IMR-90 (cell line): ENCODE measurements at regions not wholly inside any gene's neighbourhood (a gene's known extent, or its start where the extent isn't known, plus 50 kb on each side); places are given as distances from the start of the nearest gene placed in this dataset.

Source experiments
- ATAC-seq: fragments of 200-7000 bp; cut with Tn5 transposase; 2 replicates; pipeline ENCODE4 v1.9.1; 2020; ENCODE audit warnings: low read depth, mild to moderate bottlenecking, moderate library complexity
- BruUV-seq: library from RNA; stranded (reverse); fragments of 400-500 nt; replicated peaks from 2 replicates; lab custom pipeline; 2021; lab: Mats Ljungman, UMichigan
- CTCF ChIA-PET: fragments of 300-600 bp; formaldehyde crosslinking; extraction: SDS; loops from one replicate; lab custom pipeline; 2021; ENCODE audit warnings: antibody characterized with exemption; lab: Yijun Ruan, JAX
- POLR2A ChIA-PET: fragments of 300-600 bp; sonication (Branson Sonifier 250); formaldehyde crosslinking; loops from one replicate; lab custom pipeline; 2022; ENCODE audit warnings: antibody characterized with exemption; ENCODE audit not compliant: unreplicated experiment; lab: Charles Lee
- DNase-seq: peaks from one replicate; pipeline ENCODE4 v3.0.0; 2013
- H2AFZ ChIP-seq: replicated peaks from 2 replicates; pipeline ENCODE3; 2013; ENCODE audit warnings: low read length, mild to moderate bottlenecking; ENCODE audit not compliant: poor library complexity
- H2AK5ac ChIP-seq: 2 replicates; pipeline ENCODE4 v1.6.1; 2013; ENCODE audit warnings: low read depth, low read length, inconsistent platforms
- H2AK9ac ChIP-seq: replicated peaks from 2 replicates; pipeline ENCODE3; 2013; ENCODE audit warnings: mild to moderate bottlenecking, low read depth, low read length, moderate library complexity; ENCODE audit not compliant: poor library complexity
- H2BK120ac ChIP-seq: 2 replicates; pipeline ENCODE4 v1.6.1; 2013; ENCODE audit warnings: low read depth, low read length, inconsistent platforms
- H2BK15ac ChIP-seq: 3 replicates; pipeline ENCODE4 v1.6.1; 2013; ENCODE audit warnings: low read depth, low read length, inconsistent platforms
- H2BK20ac ChIP-seq: 2 replicates; pipeline ENCODE4 v1.6.1; 2013; ENCODE audit warnings: low read depth, mild to moderate bottlenecking, inconsistent platforms, low read length, moderate library complexity
- H2BK5ac ChIP-seq: 2 replicates; pipeline ENCODE4 v1.6.1; 2013; ENCODE audit warnings: mild to moderate bottlenecking, low read depth, low read length, inconsistent platforms; ENCODE audit not compliant: poor library complexity, severe bottlenecking
- H3K14ac ChIP-seq: replicated peaks from 2 replicates; pipeline ENCODE4 v1.6.1; 2013; ENCODE audit warnings: low read depth, low read length, inconsistent platforms
- H3K18ac ChIP-seq: 2 replicates; pipeline ENCODE4 v1.6.1; 2013; ENCODE audit warnings: low read depth, low read length, control low read depth
- H3K23ac ChIP-seq: 2 replicates; pipeline ENCODE4 v1.6.1; 2013; ENCODE audit warnings: low read depth, low read length, inconsistent platforms
- H3K27ac ChIP-seq: 2 replicates; pipeline ENCODE4 v1.5.1; 2013; ENCODE audit warnings: mild to moderate bottlenecking, control low read depth, low read length; ENCODE audit not compliant: insufficient read depth
- H3K27me3 ChIP-seq: 2 replicates; pipeline ENCODE4 v1.6.1; 2013; ENCODE audit warnings: low read length; ENCODE audit not compliant: control insufficient read depth, insufficient read depth
- H3K36me3 ChIP-seq: 2 replicates; pipeline ENCODE4 v1.6.1; 2013; ENCODE audit warnings: low read length, mixed read lengths; ENCODE audit not compliant: control insufficient read depth, insufficient read depth
- H3K4ac ChIP-seq: 2 replicates; pipeline ENCODE4 v1.6.1; 2013; ENCODE audit warnings: low read depth, low read length, inconsistent platforms
- H3K4me1 ChIP-seq: 2 replicates; pipeline ENCODE4 v1.6.1; 2013; ENCODE audit warnings: low read length, mixed read lengths; ENCODE audit not compliant: control insufficient read depth, insufficient read depth
- H3K4me2 ChIP-seq: 2 replicates; pipeline ENCODE4 v1.6.1; 2013; ENCODE audit warnings: low read depth, mild to moderate bottlenecking, control low read depth, low read length, moderate library complexity
- H3K4me3 ChIP-seq: 2 replicates; pipeline ENCODE4 v1.5.1; 2013; ENCODE audit warnings: low read depth, mild to moderate bottlenecking, control low read depth, low read length, moderate library complexity; ENCODE audit not compliant: insufficient read depth
- H3K56ac ChIP-seq: 2 replicates; pipeline ENCODE4 v1.6.1; 2013; ENCODE audit warnings: low read length, inconsistent platforms; ENCODE audit not compliant: insufficient read depth; ENCODE audit errors: extremely low read depth
- H3K79me1 ChIP-seq, 2 experiments: 2 replicates each; pipeline ENCODE4 v1.6.1; 2013; ENCODE audit warnings: low read length in 2 of 2, inconsistent platforms in 1 of 2, low read depth in 1 of 2
- H3K9ac ChIP-seq: 2 replicates; pipeline ENCODE4 v1.6.1; 2013; ENCODE audit warnings: low read depth, low read length, control low read depth
- H3K9me1 ChIP-seq: 2 replicates; pipeline ENCODE4 v1.6.1; 2013; ENCODE audit warnings: low read length, inconsistent platforms; ENCODE audit not compliant: insufficient read depth
- H3K9me3 ChIP-seq: 2 replicates; pipeline ENCODE4 v1.6.1; 2013; ENCODE audit warnings: low read length; ENCODE audit not compliant: control insufficient read depth, insufficient read depth
- H4K20me1 ChIP-seq: 2 replicates; pipeline ENCODE4 v1.6.1; 2013; ENCODE audit warnings: low read length, inconsistent platforms; ENCODE audit not compliant: insufficient read depth
- H4K5ac ChIP-seq: 2 replicates; pipeline ENCODE4 v1.6.1; 2013; ENCODE audit warnings: mild to moderate bottlenecking, low read depth, low read length, control low read depth
- H4K8ac ChIP-seq, 2 experiments: 2 replicates each; pipeline ENCODE4 v1.6.1; 2013; ENCODE audit warnings: low read depth in 2 of 2, low read length in 2 of 2, control low read depth in 1 of 2, inconsistent platforms in 1 of 2
- H4K91ac ChIP-seq: 2 replicates; pipeline ENCODE4 v1.6.1; 2013; ENCODE audit warnings: low read depth, low read length, inconsistent platforms; ENCODE audit not compliant: insufficient read depth
- CTCF ChIP-seq: conservative IDR thresholded peaks from 2 replicates; pipeline ENCODE4 v1.5.1; 2012; ENCODE audit warnings: mild to moderate bottlenecking, low read depth, low read length, improper control_type of control experiment
- MAFK ChIP-seq: IDR thresholded peaks from 2 replicates; pipeline ENCODE4 v1.6.1; 2012; ENCODE audit warnings: low read depth, low read length, improper control_type of control experiment
- MAZ ChIP-seq: IDR thresholded peaks from 2 replicates; pipeline ENCODE4 v1.6.1; 2012; ENCODE audit warnings: low read depth, mild to moderate bottlenecking, low read length, improper control_type of control experiment, moderate library complexity, borderline replicate concordance
- RCOR1 ChIP-seq: IDR thresholded peaks from 2 replicates; pipeline ENCODE4 v1.6.1; 2012; ENCODE audit warnings: mild to moderate bottlenecking, low read length, improper control_type of control experiment; ENCODE audit not compliant: insufficient replicate concordance
- WGBS, 2 experiments: methylation state at CpG; one replicate each; pipeline versions ENCODE4 v1.1.5 to v1.1.7; 2013; ENCODE audit warnings: missing lambda C conversion rate in 2 of 2; ENCODE audit not compliant: insufficient read length in 1 of 2; ENCODE audit errors: extremely low coverage in 2 of 2; 5-methylcytosine and 5-hydroxymethylcytosine counted together
- dilution Hi-C: fragments of 300-500 bp; cut with HindIII; formaldehyde crosslinking; loops from one replicate; pipeline ENCODE4 v1.14.3; 2018; ENCODE audit warnings: low sequenced_read_pairs; ENCODE audit not compliant: unreplicated experiment
- in situ Hi-C: fragments of 300-500 bp; cut with MboI; formaldehyde crosslinking; loops from 3 replicates; pipeline ENCODE4 v1.14.3; 2019; ENCODE audit warnings: low sequenced_read_pairs, inconsistent platforms, mixed read lengths
- intact Hi-C: fragments of 100-400 bp; cut with micrococcal nuclease; formaldehyde crosslinking; loops from 2 replicates; pipeline ENCODE4 v1.10.0; 2022

GRCh38 chr6:68059899-68060298 lies 575.2 kb upstream of the ADGRB3 start:
- ATAC-seq (no peak), DNase-seq (no peak)
- Histone ChIP-seq H3K18ac (no peak overlapping the region), H3K79me1 (no peaks in the 10 kb centered on the region), H2BK120ac (no peak overlapping the region), H2BK5ac (no peak overlapping the region), H3K9ac (no peak overlapping the region), H3K14ac (no peak overlapping the region), H2AK5ac (no peak overlapping the region), H3K27me3 (no peaks in the 10 kb centered on the region), H3K9me1 (no peaks in the 10 kb centered on the region), H3K4me3 (no peak overlapping the region), H3K4me1 (no peaks in the 10 kb centered on the region), H2AK9ac (no peak overlapping the region), H4K20me1 (no peaks in the 10 kb centered on the region), H4K8ac (no peak overlapping the region), H3K9me3 (no peaks in the 10 kb centered on the region; the same call in none of the 2 replicates), H2AFZ (no peak overlapping the region), H3K4ac (no peak overlapping the region), H4K91ac (no peak overlapping the region), H2BK15ac (no peak overlapping the region), H3K23ac (no peak overlapping the region), H3K36me3 (no peaks in the 10 kb centered on the region), H4K5ac (no peak overlapping the region), H2BK20ac (no peak overlapping the region), H3K27ac (no peak overlapping the region), H3K4me2 (no peak overlapping the region), H3K56ac (no peak overlapping the region)
- in situ Hi-C loops (no loop called here), intact Hi-C loops (no loop called here), dilution Hi-C loops (no loop called here)
- ChIA-PET POLR2A (no interaction called here), CTCF (no interaction called here)
- TF ChIP-seq MAZ (no peak), MAFK (no peak), CTCF (no peak), RCOR1 (no peak)
- BruUV-seq, result no TSS peak
- no CpG with 5 or more reads among the region's 4 CpGs for WGBS, 2 experiments
